MV-4-11 (cell line): ENCODE measurements at regions not wholly inside any gene's neighbourhood (a gene's known extent, or its start where the extent isn't known, plus 50 kb on each side); places are given as distances from the start of the nearest gene placed in this dataset.

Experiments used
- DNase-seq: peaks from one replicate; lab custom pipeline; 2025; lab: John Stamatoyannopoulos, UW

- no peak for DNase-seq
These were observed 981.5 kb downstream of the SORCS1 start for GRCh38 chr10:106183041-106183440.

GRCh38 chr10:106182542-106182941, 982.0 kb downstream of the SORCS1 start:
- DNase-seq = no peak

GRCh38 chr10:106181501-106181900, 983.0 kb downstream of the SORCS1 start:
- peak; percentile 24 for DNase-seq

GRCh38 chr10:106179430-106179829, 985.1 kb downstream of the SORCS1 start:
- DNase-seq = no peak

GRCh38 chr10:106175760-106176377, 988.6 kb downstream of the SORCS1 start:
- DNase-seq = no peak

- DNase-seq = no peak
These were observed 990.7 kb downstream of the SORCS1 start for GRCh38 chr10:106173838-106174237.

GRCh38 chr10:106169241-106169640, 995.3 kb downstream of the SORCS1 start:
- no peak for DNase-seq

GRCh38 chr10:106167946-106168345, 996.6 kb downstream of the SORCS1 start:
- no peak for DNase-seq

GRCh38 chr10:106158241-106158640, 1006.3 kb downstream of the SORCS1 start:
- no peak for DNase-seq

GRCh38 chr10:106147021-106147420, 1017.5 kb downstream of the SORCS1 start:
- DNase-seq = no peak

GRCh38 chr10:106139915-106140314, 1024.6 kb downstream of the SORCS1 start:
- DNase-seq = no peak

GRCh38 chr10:106136175-106136574, 1028.3 kb downstream of the SORCS1 start:
- DNase-seq = no peak

- no peak for DNase-seq
These were observed 1030.0 kb downstream of the SORCS1 start for GRCh38 chr10:106134326-106135000.

- DNase-seq = no peak
These were observed 1031.1 kb downstream of the SORCS1 start for GRCh38 chr10:106133451-106133850.

- DNase-seq = no peak
These were observed 1031.5 kb downstream of the SORCS1 start for GRCh38 chr10:106132956-106133355.

GRCh38 chr10:106114656-106115186, 1049.8 kb downstream of the SORCS1 start:
- no peak for DNase-seq

GRCh38 chr10:106111246-106111645, 1053.3 kb downstream of the SORCS1 start:
- DNase-seq = no peak

- no peak for DNase-seq
These were observed 1056.8 kb downstream of the SORCS1 start for GRCh38 chr10:106107706-106108105.

- no peak for DNase-seq
These were observed 1058.4 kb downstream of the SORCS1 start for GRCh38 chr10:106106114-106106513.

GRCh38 chr10:106089855-106090254, 1074.7 kb downstream of the SORCS1 start:
- no peak for DNase-seq

GRCh38 chr10:106086391-106086790, 1078.1 kb downstream of the SORCS1 start:
- DNase-seq = no peak

- DNase-seq = no peak
These were observed 1080.9 kb downstream of the SORCS1 start for GRCh38 chr10:106083572-106083971.

- DNase-seq = no peak
These were observed 1081.6 kb downstream of the SORCS1 start for GRCh38 chr10:106082865-106083264.
